HL-60 (cell line): ENCODE measurements at regions not wholly inside any gene's neighbourhood (a gene's known extent, or its start where the extent isn't known, plus 50 kb on each side); places are given as distances from the start of the nearest gene placed in this dataset.

Experiments
- DNase-seq, 2 experiments: peaks; one replicate each; pipeline ENCODE4 v3.0.0-alpha.2; 2010 to 2020; ENCODE audit warnings: low read depth in 1 of 2, low spot score in 1 of 2
- H3K27ac ChIP-seq: fragments of 250-450 bp; sonication (Bioruptor Pico); replicated peaks from 2 replicates; pipeline ENCODE4 v1.5.1; 2020; ENCODE audit warnings: mild to moderate bottlenecking, moderate library complexity
- H3K27me3 ChIP-seq: fragments of 250-450 bp; sonication (Bioruptor Pico); 2 replicates; pipeline ENCODE4 v1.5.1; 2021; ENCODE audit warnings: mild to moderate bottlenecking, moderate library complexity; ENCODE audit not compliant: insufficient read depth, poor library complexity, severe bottlenecking
- H3K4me3 ChIP-seq: replicated peaks from 2 replicates; pipeline ENCODE4 v1.5.1; 2011; ENCODE audit warnings: mild to moderate bottlenecking, control low read depth, low read length; ENCODE audit not compliant: insufficient read depth
- GABPA ChIP-seq: IDR thresholded peaks from 2 replicates; pipeline ENCODE4 v1.6.1; 2012; ENCODE audit warnings: low read depth
- POLR2AphosphoS5 ChIP-seq: IDR thresholded peaks from 2 replicates; pipeline ENCODE4 v1.6.1; 2012; ENCODE audit warnings: low read depth
- SPI1 ChIP-seq: IDR thresholded peaks from 2 replicates; pipeline ENCODE4 v1.6.1; 2012; ENCODE audit warnings: low read depth, mild to moderate bottlenecking, borderline replicate concordance
- TF ChIP-seq, protein P1 (sequence below): IDR thresholded peaks from 2 replicates; pipeline ENCODE4 v1.6.1; 2012; ENCODE audit warnings: low read depth; ENCODE audit not compliant: insufficient replicate concordance
- TF ChIP-seq, protein P2 (sequence below): IDR thresholded peaks from one replicate; pipeline ENCODE4 v1.5.1; 2011; ENCODE audit warnings: low read length, control low read depth, inconsistent platforms; ENCODE audit not compliant: insufficient read depth

DNA sequence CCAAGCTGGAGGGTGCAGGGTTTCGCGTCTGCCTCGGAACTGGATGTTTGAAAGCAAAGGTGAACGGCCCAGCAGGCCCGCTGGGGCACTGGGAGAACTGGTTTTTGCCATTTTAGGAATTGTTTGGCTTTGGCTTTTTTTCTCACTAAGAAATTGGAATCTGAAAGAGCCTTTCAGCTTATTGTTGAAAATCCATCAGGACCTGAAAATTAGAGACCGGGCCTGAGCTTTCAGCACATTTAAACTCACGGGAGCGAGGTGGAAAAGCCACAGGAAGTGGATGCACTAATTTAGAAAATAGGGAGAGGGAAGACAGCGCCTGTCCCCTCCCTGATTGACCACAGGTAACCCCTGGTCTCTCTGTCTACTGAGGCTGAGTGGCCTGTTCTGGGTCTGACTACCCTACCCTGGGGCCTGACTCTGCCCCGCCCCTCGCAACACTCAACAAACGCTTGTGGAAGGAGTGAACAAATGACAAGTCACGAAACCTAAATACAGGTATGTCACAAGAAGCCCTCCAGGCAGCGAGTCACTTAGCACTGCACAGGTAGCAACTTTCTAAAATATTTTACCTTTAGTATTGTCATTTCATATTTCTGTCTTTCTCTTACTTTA, 100.3 kb upstream of the MBOAT2 start:
- H3K27ac ChIP-seq, result no peak overlapping the region
- no peak for DNase-seq

DNA sequence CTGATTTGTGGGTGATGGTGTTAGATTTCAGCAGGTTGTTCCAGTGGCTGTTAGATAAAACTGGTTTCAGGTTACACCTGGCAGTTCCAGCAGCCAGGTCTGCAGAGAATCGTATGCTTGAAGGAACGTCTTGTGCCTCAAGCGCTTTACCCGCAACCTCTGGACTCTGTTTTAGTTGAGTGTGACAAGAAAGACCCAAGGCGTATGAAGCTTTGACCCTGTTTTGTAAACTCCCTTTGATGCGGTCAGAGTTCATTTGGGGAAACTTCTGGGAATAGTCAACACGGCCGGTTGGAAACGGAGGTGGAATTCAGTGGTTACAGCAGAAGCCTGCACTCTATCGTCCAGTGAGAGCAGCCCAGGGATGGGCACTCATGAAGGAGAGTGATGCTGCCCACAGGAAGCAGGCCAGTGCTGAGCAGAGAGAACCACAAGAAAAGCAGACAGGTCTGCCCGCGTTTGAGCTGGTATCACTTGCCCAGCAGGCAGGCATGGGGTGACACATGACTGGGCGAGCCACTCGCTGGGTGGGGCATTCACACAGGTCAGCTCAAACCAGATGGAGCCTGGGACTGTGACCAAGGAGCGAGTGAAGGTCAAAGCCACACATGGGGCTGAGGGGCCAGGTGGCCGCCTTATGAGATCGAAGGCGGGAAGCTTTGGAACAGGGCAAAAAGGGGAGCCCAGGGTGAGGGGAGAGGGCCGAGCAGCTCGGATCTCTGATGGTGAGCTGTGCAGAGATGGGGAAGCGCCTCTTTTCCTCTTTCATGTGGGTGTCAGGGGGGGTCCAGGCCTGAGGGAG, 99.6 kb upstream of the MBOAT2 start:
- Histone ChIP-seq H3K27me3 (peaks cover 4% of the 10 kb centered on the region), H3K4me3 (no peak overlapping the region), H3K27ac (no peak overlapping the region)
- TF ChIP-seq, protein P1, sequence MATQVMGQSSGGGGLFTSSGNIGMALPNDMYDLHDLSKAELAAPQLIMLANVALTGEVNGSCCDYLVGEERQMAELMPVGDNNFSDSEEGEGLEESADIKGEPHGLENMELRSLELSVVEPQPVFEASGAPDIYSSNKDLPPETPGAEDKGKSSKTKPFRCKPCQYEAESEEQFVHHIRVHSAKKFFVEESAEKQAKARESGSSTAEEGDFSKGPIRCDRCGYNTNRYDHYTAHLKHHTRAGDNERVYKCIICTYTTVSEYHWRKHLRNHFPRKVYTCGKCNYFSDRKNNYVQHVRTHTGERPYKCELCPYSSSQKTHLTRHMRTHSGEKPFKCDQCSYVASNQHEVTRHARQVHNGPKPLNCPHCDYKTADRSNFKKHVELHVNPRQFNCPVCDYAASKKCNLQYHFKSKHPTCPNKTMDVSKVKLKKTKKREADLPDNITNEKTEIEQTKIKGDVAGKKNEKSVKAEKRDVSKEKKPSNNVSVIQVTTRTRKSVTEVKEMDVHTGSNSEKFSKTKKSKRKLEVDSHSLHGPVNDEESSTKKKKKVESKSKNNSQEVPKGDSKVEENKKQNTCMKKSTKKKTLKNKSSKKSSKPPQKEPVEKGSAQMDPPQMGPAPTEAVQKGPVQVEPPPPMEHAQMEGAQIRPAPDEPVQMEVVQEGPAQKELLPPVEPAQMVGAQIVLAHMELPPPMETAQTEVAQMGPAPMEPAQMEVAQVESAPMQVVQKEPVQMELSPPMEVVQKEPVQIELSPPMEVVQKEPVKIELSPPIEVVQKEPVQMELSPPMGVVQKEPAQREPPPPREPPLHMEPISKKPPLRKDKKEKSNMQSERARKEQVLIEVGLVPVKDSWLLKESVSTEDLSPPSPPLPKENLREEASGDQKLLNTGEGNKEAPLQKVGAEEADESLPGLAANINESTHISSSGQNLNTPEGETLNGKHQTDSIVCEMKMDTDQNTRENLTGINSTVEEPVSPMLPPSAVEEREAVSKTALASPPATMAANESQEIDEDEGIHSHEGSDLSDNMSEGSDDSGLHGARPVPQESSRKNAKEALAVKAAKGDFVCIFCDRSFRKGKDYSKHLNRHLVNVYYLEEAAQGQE, result no peak
- TF ChIP-seq, protein P2, sequence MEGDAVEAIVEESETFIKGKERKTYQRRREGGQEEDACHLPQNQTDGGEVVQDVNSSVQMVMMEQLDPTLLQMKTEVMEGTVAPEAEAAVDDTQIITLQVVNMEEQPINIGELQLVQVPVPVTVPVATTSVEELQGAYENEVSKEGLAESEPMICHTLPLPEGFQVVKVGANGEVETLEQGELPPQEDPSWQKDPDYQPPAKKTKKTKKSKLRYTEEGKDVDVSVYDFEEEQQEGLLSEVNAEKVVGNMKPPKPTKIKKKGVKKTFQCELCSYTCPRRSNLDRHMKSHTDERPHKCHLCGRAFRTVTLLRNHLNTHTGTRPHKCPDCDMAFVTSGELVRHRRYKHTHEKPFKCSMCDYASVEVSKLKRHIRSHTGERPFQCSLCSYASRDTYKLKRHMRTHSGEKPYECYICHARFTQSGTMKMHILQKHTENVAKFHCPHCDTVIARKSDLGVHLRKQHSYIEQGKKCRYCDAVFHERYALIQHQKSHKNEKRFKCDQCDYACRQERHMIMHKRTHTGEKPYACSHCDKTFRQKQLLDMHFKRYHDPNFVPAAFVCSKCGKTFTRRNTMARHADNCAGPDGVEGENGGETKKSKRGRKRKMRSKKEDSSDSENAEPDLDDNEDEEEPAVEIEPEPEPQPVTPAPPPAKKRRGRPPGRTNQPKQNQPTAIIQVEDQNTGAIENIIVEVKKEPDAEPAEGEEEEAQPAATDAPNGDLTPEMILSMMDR, result no peak
- TF ChIP-seq GABPA, result no peak
- TF ChIP-seq POLR2AphosphoS5, result no peak
- TF ChIP-seq SPI1, result no peak
- no peak for DNase-seq

More for the DNA sequence above, 100.3 kb upstream of the MBOAT2 start:
- Histone ChIP-seq H3K27me3 (peaks cover 4% of the 10 kb centered on the region), H3K4me3 (no peak overlapping the region)
- TF ChIP-seq, protein P2, result no peak
- TF ChIP-seq GABPA (no peak), SPI1 (no peak), POLR2AphosphoS5 (no peak)
- TF ChIP-seq, protein P1, result no peak

DNA sequence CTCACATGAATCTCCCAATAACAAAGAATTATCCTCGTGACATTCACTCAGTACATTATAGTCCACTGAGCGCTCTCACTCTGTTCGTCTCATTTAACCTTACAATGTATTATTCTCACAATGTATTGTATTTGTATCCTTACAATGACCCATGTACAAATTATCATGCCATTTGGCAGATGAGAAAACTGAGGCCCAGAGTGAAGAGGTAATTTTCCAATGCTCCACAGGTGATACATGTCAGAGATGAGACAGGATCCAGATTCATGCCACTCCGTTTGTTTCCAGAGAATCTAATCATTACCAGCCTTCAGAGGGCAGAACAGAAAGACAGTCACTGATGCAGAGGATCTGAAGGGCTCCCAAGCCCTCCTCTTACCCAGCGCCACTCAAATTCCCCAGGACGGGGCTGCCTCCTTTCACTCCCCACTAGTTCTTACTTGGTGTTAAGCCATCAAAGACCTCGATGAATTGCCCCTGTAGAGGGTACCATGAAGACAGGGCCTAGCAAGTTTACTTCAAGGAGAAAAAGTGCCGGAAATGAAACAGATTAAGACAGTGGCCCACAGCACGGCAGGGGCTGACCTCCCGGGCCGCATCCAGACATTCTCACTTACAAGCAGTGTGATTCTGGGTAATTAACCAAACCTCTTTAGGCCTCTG, 98.4 kb upstream of the MBOAT2 start:
- no peak for DNase-seq
- TF ChIP-seq GABPA, result no peak
- H3K27ac ChIP-seq, result no peak overlapping the region
- no peak overlapping the region for H3K4me3 ChIP-seq
- peaks cover 4% of the 10 kb centered on the region for H3K27me3 ChIP-seq
